HG03280 (cell line): ENCODE measurements at regions not wholly inside any gene's neighbourhood (a gene's known extent, or its start where the extent isn't known, plus 50 kb on each side); places are given as distances from the start of the nearest gene placed in this dataset.

Experiments
- ATAC-seq: cut with Tn5 transposase; IDR thresholded peaks from one replicate; pipeline ENCODE4 v1.9.1; 2021; ENCODE audit warnings: mild to moderate bottlenecking, moderate library complexity; ENCODE audit not compliant: unreplicated experiment

GRCh38 chr2:138974651-138975050, 194.5 kb upstream of the NXPH2 start:
- no peak for ATAC-seq

- ATAC-seq, result no peak
Measured at GRCh38 chr2:138964418-138964817, 184.2 kb upstream of the NXPH2 start.

GRCh38 chr2:138962686-138963085, 182.5 kb upstream of the NXPH2 start:
- no peak for ATAC-seq

- no peak for ATAC-seq
Measured at GRCh38 chr2:138960191-138960590, 180.0 kb upstream of the NXPH2 start.

- ATAC-seq, result no peak
Measured at GRCh38 chr2:138959031-138959430, 178.8 kb upstream of the NXPH2 start.

GRCh38 chr2:138956116-138956515, 175.9 kb upstream of the NXPH2 start:
- no peak for ATAC-seq

- no peak for ATAC-seq
Measured at GRCh38 chr2:138950486-138950885, 170.3 kb upstream of the NXPH2 start.

- ATAC-seq, result no peak
Measured at GRCh38 chr2:138949517-138949916, 169.3 kb upstream of the NXPH2 start.

GRCh38 chr2:138948070-138948539, 167.9 kb upstream of the NXPH2 start:
- ATAC-seq, result peak; percentile 69

GRCh38 chr2:138943470-138943869, 163.3 kb upstream of the NXPH2 start:
- no peak for ATAC-seq

- ATAC-seq, result no peak
Measured at GRCh38 chr2:138942466-138942865, 162.3 kb upstream of the NXPH2 start.

- no peak for ATAC-seq
Measured at GRCh38 chr2:138931284-138932256, 151.4 kb upstream of the NXPH2 start.

- ATAC-seq, result no peak
Measured at GRCh38 chr2:138930571-138930970, 150.4 kb upstream of the NXPH2 start.

- no peak for ATAC-seq
Measured at GRCh38 chr2:138928374-138929021, 148.3 kb upstream of the NXPH2 start.

GRCh38 chr2:138922973-138923563, 142.9 kb upstream of the NXPH2 start:
- ATAC-seq, result no peak

- no peak for ATAC-seq
Measured at GRCh38 chr2:138919120-138919747, 139.0 kb upstream of the NXPH2 start.

- no peak for ATAC-seq
Measured at GRCh38 chr2:138910427-138910826, 130.2 kb upstream of the NXPH2 start.

- ATAC-seq, result no peak
Measured at GRCh38 chr2:138906549-138906948, 126.4 kb upstream of the NXPH2 start.

- no peak for ATAC-seq
Measured at GRCh38 chr2:138902239-138902871, 122.2 kb upstream of the NXPH2 start.

- ATAC-seq, result no peak
Measured at GRCh38 chr2:138901530-138901929, 121.3 kb upstream of the NXPH2 start.

GRCh38 chr2:138898855-138899254, 118.7 kb upstream of the NXPH2 start:
- no peak for ATAC-seq
